Stimulated activated CD8-positive, alpha-beta memory T cell treated with anti-CD3 and anti-CD28 coated beads, Interleukin-12 subunit alpha, Interleukin-12 subunit beta, amount 100 ng/mL, for 4 hours (primary cell): ENCODE measurements at regions not wholly inside any gene's neighbourhood (a gene's known extent, or its start where the extent isn't known, plus 50 kb on each side); places are given as distances from the start of the nearest gene placed in this dataset.

Source experiments
- DNase-seq: peaks from one replicate; pipeline ENCODE4 v3.0.0-alpha.2; 2020; ENCODE audit warnings: low read depth

- DNase-seq: no peak
Measured at GRCh38 chr2:217063238-217063755, 203.4 kb upstream of the TNP1 start.

- no peak for DNase-seq
Measured at GRCh38 chr2:217062768-217063167, 202.9 kb upstream of the TNP1 start.

- DNase-seq: no peak
Measured at GRCh38 chr2:217061916-217062505, 202.1 kb upstream of the TNP1 start.

- DNase-seq: no peak
Measured at GRCh38 chr2:217060951-217061547, 201.2 kb upstream of the TNP1 start.

- DNase-seq: no peak
Measured at GRCh38 chr2:217060516-217060915, 200.7 kb upstream of the TNP1 start.

GRCh38 chr2:217058791-217059755, 199.2 kb upstream of the TNP1 start:
- no peak for DNase-seq

- DNase-seq: no peak
Measured at GRCh38 chr2:217057773-217058172, 197.9 kb upstream of the TNP1 start.

- DNase-seq: no peak
Measured at GRCh38 chr2:217055624-217056023, 195.8 kb upstream of the TNP1 start.

- DNase-seq: no peak
Measured at GRCh38 chr2:217054791-217055190, 194.9 kb upstream of the TNP1 start.

GRCh38 chr2:217052856-217053577, 193.2 kb upstream of the TNP1 start:
- DNase-seq: no peak

GRCh38 chr2:217051416-217051815, 191.6 kb upstream of the TNP1 start:
- DNase-seq: no peak

GRCh38 chr2:217049956-217050355, 190.1 kb upstream of the TNP1 start:
- DNase-seq: no peak

- no peak for DNase-seq
Measured at GRCh38 chr2:217049422-217049821, 189.6 kb upstream of the TNP1 start.

GRCh38 chr2:217048730-217049129, 188.9 kb upstream of the TNP1 start:
- DNase-seq: no peak

- no peak for DNase-seq
Measured at GRCh38 chr2:217047631-217048030, 187.8 kb upstream of the TNP1 start.

GRCh38 chr2:217047209-217047608, 187.3 kb upstream of the TNP1 start:
- DNase-seq: no peak

- DNase-seq: no peak
Measured at GRCh38 chr2:217045700-217046475, 186.0 kb upstream of the TNP1 start.

GRCh38 chr2:217040099-217040498, 180.2 kb upstream of the TNP1 start:
- DNase-seq: no peak

- no peak for DNase-seq
Measured at GRCh38 chr2:217038001-217038400, 178.1 kb upstream of the TNP1 start.

GRCh38 chr2:217037353-217037752, 177.5 kb upstream of the TNP1 start:
- DNase-seq: no peak

- DNase-seq: no peak
Measured at GRCh38 chr2:217035967-217036366, 176.1 kb upstream of the TNP1 start.
